ENCODE measurements at regions not wholly inside any gene's neighbourhood (a gene's known extent, or its start where the extent isn't known, plus 50 kb on each side); places are given as distances from the start of the nearest gene placed in this dataset.

DNA sequence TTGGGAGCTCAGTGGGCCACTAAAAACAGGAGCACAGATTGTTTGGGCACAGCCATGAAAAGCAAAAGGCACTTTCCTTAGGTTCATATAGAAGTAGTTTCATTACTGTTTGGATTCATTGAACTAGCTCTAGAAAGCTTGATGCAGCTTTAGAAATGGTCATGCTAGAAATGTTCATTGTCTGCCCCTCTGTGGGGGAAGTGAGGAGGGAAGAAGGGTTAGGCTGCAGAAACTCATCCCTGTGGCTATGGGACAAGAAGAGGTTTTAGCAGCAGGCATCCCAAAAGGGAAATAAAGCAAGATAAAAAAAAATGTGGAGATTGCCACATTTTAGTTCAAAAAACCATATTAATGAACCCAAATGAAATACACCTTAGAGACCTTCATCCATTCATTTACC lies 359.6 kb upstream of the PTBP2 start:
- TF ChIP-seq POLR2AphosphoS5 (IDR thresholded peaks at IDR 0.05; ENCODE audit: low read depth, low read length), result no peak
- no peak for TF ChIP-seq POLR2A (IDR thresholded peaks at IDR 0.05; ENCODE audit: low read depth, low read length)
- TF ChIP-seq TAF1 (IDR thresholded peaks at IDR 0.05; ENCODE audit: borderline replicate concordance, low read depth, low read length), result no peak

Data from GM12892 (cell line).